B cell (primary cell): ENCODE measurements at regions not wholly inside any gene's neighbourhood (a gene's known extent, or its start where the extent isn't known, plus 50 kb on each side); places are given as distances from the start of the nearest gene placed in this dataset.

ENCODE experiments used
- CTCF ChIP-seq: fragments of 200-600 bp; IDR thresholded peaks from one replicate; pipeline ENCODE4 v1.8.0; 2022; ENCODE audit warnings: antibody characterized with exemption, mild to moderate bottlenecking
- EZH2 ChIP-seq: IDR thresholded peaks from 2 replicates; pipeline ENCODE4 v1.6.1; 2012; ENCODE audit warnings: borderline replicate concordance, low read depth, mild to moderate bottlenecking, moderate library complexity, low read length; ENCODE audit not compliant: insufficient read depth, poor library complexity, severe bottlenecking

- TF ChIP-seq CTCF, result no peak
- no peak for TF ChIP-seq EZH2
Measured at GRCh38 chr4:35511851-35512250, 732.5 kb downstream of the ARAP2 start.
